Endothelial cell of umbilical vein (primary cell): ENCODE measurements at regions not wholly inside any gene's neighbourhood (a gene's known extent, or its start where the extent isn't known, plus 50 kb on each side); places are given as distances from the start of the nearest gene placed in this dataset.

ENCODE experiments used
- EZH2 ChIP-seq: IDR thresholded peaks from 2 replicates; pipeline ENCODE4 v1.6.1; 2012; ENCODE audit warnings: borderline replicate concordance, low read depth, mild to moderate bottlenecking, moderate library complexity, low read length, inconsistent platforms; ENCODE audit not compliant: severe bottlenecking
- JUN ChIP-seq: IDR thresholded peaks from 2 replicates; pipeline ENCODE4 v1.6.1; 2011; ENCODE audit warnings: borderline replicate concordance, low read depth; ENCODE audit not compliant: insufficient read length, insufficient read depth
- MYC ChIP-seq: IDR thresholded peaks from one replicate; pipeline ENCODE4 v1.6.1; 2011; ENCODE audit warnings: mild to moderate bottlenecking, low read depth, low read length
- POLR2A ChIP-seq: IDR thresholded peaks from 2 replicates; pipeline ENCODE4 v1.6.1; 2012; ENCODE audit warnings: low read depth, mild to moderate bottlenecking, control low read depth, low read length
- POLR2AphosphoS5 ChIP-seq: IDR thresholded peaks from 2 replicates; pipeline ENCODE4 v1.6.1; 2012; ENCODE audit warnings: low read depth, mild to moderate bottlenecking, control low read depth, low read length, moderate library complexity; ENCODE audit not compliant: insufficient read depth
- TF ChIP-seq, protein P1 (sequence below), 2 donors: IDR thresholded peaks; 1 replicate in 1 of 2; 2 replicates in 1 of 2; pipeline ENCODE4 v1.5.1; 2011; ENCODE audit warnings: low read length in 2 of 2, mild to moderate bottlenecking in 2 of 2, moderate library complexity in 2 of 2, control low read depth in 1 of 2, inconsistent platforms in 1 of 2, low read depth in 1 of 2; ENCODE audit not compliant: insufficient read depth in 1 of 2; ENCODE audit errors: extremely low read depth in 1 of 2
- TF ChIP-seq, protein P2 (sequence below): IDR thresholded peaks from 2 replicates; pipeline ENCODE4 v1.6.1; 2011; ENCODE audit not compliant: insufficient read depth, insufficient read length

DNA sequence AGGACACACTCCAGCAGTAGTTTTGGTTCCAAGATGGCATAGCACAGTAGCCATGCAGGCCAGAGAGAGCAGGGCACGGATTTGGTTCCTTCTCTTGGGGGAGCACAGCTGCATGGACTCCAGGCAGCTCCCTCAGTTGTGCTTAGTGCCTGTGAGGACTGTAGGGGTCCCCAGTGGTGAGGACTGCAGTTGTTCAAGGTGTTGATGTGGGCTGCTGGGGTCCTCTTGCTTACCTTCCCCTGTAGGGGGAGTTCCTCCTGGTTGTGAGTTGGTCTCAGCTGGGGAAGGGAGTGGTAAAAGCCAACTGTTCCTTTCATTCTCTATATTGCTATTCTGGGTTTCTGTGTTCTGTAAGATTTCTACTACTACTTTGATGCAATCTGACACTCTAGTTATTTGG is 606.5 kb downstream of the MAGEB5 start:
- TF ChIP-seq, protein P1, sequence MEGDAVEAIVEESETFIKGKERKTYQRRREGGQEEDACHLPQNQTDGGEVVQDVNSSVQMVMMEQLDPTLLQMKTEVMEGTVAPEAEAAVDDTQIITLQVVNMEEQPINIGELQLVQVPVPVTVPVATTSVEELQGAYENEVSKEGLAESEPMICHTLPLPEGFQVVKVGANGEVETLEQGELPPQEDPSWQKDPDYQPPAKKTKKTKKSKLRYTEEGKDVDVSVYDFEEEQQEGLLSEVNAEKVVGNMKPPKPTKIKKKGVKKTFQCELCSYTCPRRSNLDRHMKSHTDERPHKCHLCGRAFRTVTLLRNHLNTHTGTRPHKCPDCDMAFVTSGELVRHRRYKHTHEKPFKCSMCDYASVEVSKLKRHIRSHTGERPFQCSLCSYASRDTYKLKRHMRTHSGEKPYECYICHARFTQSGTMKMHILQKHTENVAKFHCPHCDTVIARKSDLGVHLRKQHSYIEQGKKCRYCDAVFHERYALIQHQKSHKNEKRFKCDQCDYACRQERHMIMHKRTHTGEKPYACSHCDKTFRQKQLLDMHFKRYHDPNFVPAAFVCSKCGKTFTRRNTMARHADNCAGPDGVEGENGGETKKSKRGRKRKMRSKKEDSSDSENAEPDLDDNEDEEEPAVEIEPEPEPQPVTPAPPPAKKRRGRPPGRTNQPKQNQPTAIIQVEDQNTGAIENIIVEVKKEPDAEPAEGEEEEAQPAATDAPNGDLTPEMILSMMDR (IDR thresholded peaks at IDR 0.05; ENCODE audit: extremely low read depth in 1 of 2, insufficient read depth in 1 of 2, low read depth in 1 of 2, low read length in 2 of 2), result no peak
- TF ChIP-seq EZH2 (no peak), JUN (no peak), POLR2A (no peak), POLR2AphosphoS5 (no peak), MYC (no peak)
- TF ChIP-seq, protein P2, sequence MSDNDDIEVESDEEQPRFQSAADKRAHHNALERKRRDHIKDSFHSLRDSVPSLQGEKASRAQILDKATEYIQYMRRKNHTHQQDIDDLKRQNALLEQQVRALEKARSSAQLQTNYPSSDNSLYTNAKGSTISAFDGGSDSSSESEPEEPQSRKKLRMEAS, result no peak
